HL-60 (cell line): ENCODE measurements at regions not wholly inside any gene's neighbourhood (a gene's known extent, or its start where the extent isn't known, plus 50 kb on each side); places are given as distances from the start of the nearest gene placed in this dataset.

ENCODE experiments used
- DNase-seq, 2 experiments: peaks; one replicate each; pipeline ENCODE4 v3.0.0-alpha.2; 2010 to 2020; ENCODE audit warnings: low read depth in 1 of 2, low spot score in 1 of 2
- H3K27ac ChIP-seq: fragments of 250-450 bp; sonication (Bioruptor Pico); replicated peaks from 2 replicates; pipeline ENCODE4 v1.5.1; 2020; ENCODE audit warnings: mild to moderate bottlenecking, moderate library complexity
- H3K27me3 ChIP-seq: fragments of 250-450 bp; sonication (Bioruptor Pico); 2 replicates; pipeline ENCODE4 v1.5.1; 2021; ENCODE audit warnings: mild to moderate bottlenecking, moderate library complexity; ENCODE audit not compliant: insufficient read depth, poor library complexity, severe bottlenecking
- H3K4me3 ChIP-seq: replicated peaks from 2 replicates; pipeline ENCODE4 v1.5.1; 2011; ENCODE audit warnings: mild to moderate bottlenecking, control low read depth, low read length; ENCODE audit not compliant: insufficient read depth
- GABPA ChIP-seq: IDR thresholded peaks from 2 replicates; pipeline ENCODE4 v1.6.1; 2012; ENCODE audit warnings: low read depth
- POLR2AphosphoS5 ChIP-seq: IDR thresholded peaks from 2 replicates; pipeline ENCODE4 v1.6.1; 2012; ENCODE audit warnings: low read depth
- SPI1 ChIP-seq: IDR thresholded peaks from 2 replicates; pipeline ENCODE4 v1.6.1; 2012; ENCODE audit warnings: low read depth, mild to moderate bottlenecking, borderline replicate concordance
- TF ChIP-seq, protein P1 (sequence below): IDR thresholded peaks from one replicate; pipeline ENCODE4 v1.5.1; 2011; ENCODE audit warnings: low read length, control low read depth, inconsistent platforms; ENCODE audit not compliant: insufficient read depth
- TF ChIP-seq, protein P2 (sequence below): IDR thresholded peaks from 2 replicates; pipeline ENCODE4 v1.6.1; 2012; ENCODE audit warnings: low read depth; ENCODE audit not compliant: insufficient replicate concordance

DNA sequence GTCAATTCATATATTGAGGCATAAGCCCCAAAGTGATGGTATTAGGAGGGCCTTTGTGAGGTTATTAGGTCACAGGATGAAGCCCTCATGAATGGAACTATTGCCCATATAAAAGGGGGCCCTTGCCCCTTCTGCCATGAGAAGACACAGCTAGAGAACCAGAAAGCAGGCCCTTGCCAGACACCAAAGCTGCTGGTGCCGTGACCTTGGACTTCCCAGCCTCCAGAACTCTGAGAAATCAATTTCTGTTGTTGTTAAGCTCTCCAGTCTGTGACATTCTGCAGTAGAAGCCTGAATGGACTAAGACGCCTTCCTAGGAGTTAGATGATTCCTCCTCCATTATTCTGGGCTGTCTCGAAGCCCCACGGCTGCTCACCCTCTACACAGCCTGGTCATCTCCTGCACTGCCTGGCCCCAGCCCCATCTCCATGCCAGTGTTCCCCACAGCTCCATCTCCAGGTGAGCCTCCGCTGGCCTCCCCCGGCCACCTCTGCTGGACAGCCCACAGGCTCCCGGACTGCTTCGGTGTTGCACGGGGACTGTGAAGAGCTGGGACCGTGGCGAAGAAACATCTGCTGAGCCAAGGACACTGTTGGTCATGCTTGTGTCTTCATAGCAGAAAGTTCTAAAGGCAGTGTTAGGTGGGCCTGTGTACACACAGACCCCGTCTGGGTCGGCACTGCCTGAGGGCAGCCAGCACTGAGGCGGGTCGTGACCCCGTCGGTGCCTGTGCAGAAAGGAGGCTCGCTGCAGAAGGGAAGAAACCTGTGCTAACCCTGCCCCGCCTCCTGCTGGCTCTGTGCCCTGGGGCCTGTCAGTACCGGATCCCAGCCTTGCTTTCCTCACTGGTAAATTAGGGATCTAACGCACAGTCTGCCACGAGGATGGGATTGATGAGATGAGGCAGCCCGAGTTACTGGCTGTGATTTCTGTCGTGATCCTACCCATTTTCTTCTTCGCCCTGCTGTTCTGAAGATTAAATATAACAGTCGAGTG, 55.1 kb upstream of the CNOT6 start:
- DNase-seq = no peak
- Histone ChIP-seq H3K27ac (no peak overlapping the region), H3K4me3 (no peak overlapping the region), H3K27me3 (no peaks in the 10 kb centered on the region)
- no peak for TF ChIP-seq POLR2AphosphoS5
- no peak for TF ChIP-seq GABPA
- TF ChIP-seq, protein P1, sequence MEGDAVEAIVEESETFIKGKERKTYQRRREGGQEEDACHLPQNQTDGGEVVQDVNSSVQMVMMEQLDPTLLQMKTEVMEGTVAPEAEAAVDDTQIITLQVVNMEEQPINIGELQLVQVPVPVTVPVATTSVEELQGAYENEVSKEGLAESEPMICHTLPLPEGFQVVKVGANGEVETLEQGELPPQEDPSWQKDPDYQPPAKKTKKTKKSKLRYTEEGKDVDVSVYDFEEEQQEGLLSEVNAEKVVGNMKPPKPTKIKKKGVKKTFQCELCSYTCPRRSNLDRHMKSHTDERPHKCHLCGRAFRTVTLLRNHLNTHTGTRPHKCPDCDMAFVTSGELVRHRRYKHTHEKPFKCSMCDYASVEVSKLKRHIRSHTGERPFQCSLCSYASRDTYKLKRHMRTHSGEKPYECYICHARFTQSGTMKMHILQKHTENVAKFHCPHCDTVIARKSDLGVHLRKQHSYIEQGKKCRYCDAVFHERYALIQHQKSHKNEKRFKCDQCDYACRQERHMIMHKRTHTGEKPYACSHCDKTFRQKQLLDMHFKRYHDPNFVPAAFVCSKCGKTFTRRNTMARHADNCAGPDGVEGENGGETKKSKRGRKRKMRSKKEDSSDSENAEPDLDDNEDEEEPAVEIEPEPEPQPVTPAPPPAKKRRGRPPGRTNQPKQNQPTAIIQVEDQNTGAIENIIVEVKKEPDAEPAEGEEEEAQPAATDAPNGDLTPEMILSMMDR = no peak

DNA sequence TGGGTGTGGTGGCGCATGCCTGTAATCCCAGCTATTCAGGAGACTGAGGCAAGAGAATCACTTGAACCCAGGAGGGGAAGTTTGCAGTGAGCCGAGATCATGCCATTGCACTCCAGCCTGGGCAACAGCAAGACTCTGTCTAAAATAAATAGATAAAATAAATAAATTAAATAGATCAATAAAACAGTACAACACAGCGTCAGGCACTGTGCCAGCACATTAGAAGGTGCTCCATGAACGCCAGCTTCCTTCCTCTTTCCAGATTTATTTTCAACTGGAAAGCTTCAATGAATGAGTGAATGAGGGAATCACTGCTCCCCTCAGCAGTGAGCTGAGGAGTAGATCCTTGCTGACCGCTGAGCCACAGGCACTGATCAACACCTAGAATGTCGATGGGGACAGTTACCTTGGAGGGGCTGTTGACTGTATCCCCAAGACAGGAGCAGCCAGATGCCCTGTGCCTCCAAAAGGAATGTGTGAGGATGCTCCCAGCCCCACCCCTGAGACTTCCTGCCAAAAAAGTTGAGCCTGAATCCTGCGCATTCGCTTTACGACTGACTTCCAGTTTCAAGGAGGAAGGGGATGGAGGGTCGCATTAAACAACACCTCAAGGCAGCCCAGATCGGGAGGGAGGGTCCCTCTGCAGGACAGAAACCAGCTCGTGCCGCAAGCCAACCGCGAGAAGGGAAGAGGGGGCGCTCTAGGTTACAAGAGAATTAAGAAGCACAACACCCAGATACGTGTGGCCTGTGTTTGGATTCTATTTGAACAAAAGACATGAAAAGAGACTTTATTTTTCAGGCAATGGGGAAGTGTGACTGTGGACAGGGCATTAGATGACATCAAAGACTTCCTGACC, 54.0 kb upstream of the CNOT6 start:
- TF ChIP-seq POLR2AphosphoS5 = no peak
- TF ChIP-seq, protein P1 = no peak
- no peak for TF ChIP-seq SPI1
- TF ChIP-seq, protein P2, sequence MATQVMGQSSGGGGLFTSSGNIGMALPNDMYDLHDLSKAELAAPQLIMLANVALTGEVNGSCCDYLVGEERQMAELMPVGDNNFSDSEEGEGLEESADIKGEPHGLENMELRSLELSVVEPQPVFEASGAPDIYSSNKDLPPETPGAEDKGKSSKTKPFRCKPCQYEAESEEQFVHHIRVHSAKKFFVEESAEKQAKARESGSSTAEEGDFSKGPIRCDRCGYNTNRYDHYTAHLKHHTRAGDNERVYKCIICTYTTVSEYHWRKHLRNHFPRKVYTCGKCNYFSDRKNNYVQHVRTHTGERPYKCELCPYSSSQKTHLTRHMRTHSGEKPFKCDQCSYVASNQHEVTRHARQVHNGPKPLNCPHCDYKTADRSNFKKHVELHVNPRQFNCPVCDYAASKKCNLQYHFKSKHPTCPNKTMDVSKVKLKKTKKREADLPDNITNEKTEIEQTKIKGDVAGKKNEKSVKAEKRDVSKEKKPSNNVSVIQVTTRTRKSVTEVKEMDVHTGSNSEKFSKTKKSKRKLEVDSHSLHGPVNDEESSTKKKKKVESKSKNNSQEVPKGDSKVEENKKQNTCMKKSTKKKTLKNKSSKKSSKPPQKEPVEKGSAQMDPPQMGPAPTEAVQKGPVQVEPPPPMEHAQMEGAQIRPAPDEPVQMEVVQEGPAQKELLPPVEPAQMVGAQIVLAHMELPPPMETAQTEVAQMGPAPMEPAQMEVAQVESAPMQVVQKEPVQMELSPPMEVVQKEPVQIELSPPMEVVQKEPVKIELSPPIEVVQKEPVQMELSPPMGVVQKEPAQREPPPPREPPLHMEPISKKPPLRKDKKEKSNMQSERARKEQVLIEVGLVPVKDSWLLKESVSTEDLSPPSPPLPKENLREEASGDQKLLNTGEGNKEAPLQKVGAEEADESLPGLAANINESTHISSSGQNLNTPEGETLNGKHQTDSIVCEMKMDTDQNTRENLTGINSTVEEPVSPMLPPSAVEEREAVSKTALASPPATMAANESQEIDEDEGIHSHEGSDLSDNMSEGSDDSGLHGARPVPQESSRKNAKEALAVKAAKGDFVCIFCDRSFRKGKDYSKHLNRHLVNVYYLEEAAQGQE = no peak
- TF ChIP-seq GABPA = no peak
- H3K27ac ChIP-seq = no peak overlapping the region
- no peaks in the 10 kb centered on the region for H3K27me3 ChIP-seq
- no peak overlapping the region for H3K4me3 ChIP-seq
- no peak for DNase-seq

DNA sequence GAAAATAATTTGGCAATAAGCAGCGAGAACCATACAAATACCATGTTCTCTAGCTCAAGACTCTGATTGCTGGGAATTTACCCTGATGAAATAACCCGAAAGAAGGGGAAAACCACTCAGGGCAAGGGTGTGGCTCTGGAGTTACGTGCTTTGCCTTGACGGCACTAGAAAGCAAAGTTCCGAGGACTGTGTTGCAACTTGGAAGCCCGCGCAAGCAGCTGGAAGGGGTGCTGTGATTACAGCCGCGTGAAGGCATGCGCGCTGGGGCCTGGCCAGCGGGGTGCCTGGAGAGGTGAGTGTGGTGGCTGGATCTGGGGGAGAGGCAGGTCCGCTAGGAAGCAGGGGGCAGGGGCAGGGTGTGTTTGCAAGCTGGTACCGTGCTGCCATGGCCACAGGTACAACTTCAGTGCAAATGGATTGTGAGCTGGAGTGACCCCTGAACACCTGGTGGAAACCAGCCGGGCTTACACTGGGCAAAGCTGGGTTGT, 52.6 kb upstream of the CNOT6 start:
- no peak overlapping the region for H3K4me3 ChIP-seq
- DNase-seq = no peak
- H3K27me3 ChIP-seq = no peaks in the 10 kb centered on the region
- no peak overlapping the region for H3K27ac ChIP-seq
- TF ChIP-seq SPI1 (no peak), GABPA (no peak)
- TF ChIP-seq, protein P2 = no peak
